ENCODE measurements at regions not wholly inside any gene's neighbourhood (a gene's known extent, or its start where the extent isn't known, plus 50 kb on each side); places are given as distances from the start of the nearest gene placed in this dataset.
A peak's percentile ranks its signal among the peaks of the same experiment; 100 is the strongest.

DNA sequence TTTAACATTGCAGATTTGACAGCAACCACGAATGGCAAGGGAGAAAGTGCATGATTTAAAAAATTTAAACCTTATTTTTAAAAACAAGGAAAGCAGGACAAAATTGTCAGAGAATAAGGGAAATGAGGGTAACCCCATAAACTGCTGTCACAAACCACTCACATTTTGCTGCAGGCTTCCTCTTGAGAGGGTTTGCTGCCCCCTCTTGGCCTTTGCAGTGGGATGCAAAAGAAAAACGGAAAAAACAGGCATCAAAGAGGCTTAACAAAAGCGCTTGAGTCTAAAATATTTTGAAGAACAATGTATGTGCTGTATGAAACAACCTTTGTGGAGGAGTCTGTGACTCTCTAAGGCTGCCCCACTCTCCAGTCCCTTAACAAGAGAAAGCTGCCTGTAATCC lies 91.6 kb downstream of the TMX3 start:
- TF ChIP-seq, protein P1, sequence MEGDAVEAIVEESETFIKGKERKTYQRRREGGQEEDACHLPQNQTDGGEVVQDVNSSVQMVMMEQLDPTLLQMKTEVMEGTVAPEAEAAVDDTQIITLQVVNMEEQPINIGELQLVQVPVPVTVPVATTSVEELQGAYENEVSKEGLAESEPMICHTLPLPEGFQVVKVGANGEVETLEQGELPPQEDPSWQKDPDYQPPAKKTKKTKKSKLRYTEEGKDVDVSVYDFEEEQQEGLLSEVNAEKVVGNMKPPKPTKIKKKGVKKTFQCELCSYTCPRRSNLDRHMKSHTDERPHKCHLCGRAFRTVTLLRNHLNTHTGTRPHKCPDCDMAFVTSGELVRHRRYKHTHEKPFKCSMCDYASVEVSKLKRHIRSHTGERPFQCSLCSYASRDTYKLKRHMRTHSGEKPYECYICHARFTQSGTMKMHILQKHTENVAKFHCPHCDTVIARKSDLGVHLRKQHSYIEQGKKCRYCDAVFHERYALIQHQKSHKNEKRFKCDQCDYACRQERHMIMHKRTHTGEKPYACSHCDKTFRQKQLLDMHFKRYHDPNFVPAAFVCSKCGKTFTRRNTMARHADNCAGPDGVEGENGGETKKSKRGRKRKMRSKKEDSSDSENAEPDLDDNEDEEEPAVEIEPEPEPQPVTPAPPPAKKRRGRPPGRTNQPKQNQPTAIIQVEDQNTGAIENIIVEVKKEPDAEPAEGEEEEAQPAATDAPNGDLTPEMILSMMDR (conservative IDR thresholded peaks at IDR 0.05; ENCODE audit: low read length), result peak; percentile 92
- DNase-seq (ENCODE audit: low read depth), result peak; percentile 82
- H3K4me3 ChIP-seq (ENCODE audit: low read length), result no peak overlapping the region

DNA sequence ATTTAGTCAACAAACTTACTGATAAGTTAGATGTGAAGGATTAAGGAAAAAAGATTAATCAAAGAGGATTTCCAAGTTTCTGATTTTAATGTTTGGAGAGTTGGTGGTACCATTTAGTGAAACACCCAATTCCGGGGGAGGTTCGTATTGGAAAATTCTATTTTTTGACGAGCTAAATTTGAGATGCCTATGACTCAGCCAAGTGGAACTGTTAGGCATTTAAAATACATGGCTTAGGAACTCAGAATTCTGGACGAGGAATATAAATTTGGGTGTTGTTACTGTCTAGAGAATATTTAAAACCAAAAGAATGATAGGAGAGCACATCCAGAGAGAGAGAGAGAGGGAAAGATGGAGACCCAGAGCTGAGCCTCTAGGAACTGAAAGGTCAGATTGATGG lies 103.6 kb downstream of the TMX3 start:
- H3K4me3 ChIP-seq (ENCODE audit: low read length), result no peak overlapping the region
- TF ChIP-seq, protein P1 (conservative IDR thresholded peaks at IDR 0.05; ENCODE audit: low read length), result no peak
- DNase-seq (ENCODE audit: low read depth), result no peak

DNA sequence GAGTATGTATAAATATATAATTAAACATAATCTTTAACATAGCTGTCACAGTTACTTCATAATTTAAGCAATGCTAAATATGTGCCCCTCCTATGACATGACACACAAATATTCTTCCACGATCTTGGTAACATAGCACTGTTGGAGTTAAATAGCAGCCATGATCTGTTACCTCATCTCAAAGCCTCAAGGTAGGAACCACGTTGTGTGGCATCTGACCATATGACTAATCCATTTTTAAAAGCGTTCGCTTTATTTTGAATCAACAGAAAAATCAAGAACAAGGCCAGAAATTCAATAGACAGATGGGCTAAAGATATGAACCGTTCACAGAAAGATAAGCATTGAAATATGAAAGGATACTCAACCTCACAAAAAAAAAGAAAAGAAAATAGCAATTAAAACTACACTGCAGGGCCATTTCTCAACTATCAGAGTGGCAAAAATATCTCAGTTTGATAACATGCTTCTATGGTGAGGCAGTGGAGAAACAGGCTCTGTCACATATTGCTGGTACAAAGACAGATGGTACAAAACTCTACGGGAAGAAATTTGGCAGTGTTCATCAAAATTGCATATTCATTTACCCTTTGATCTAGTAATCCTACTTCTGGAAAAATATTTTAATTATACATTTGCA lies 105.9 kb downstream of the TMX3 start:
- TF ChIP-seq, protein P1 (conservative IDR thresholded peaks at IDR 0.05; ENCODE audit: low read length), result no peak
- DNase-seq (ENCODE audit: low read depth), result no peak
- no peak overlapping the region for H3K4me3 ChIP-seq (ENCODE audit: low read length)

DNA sequence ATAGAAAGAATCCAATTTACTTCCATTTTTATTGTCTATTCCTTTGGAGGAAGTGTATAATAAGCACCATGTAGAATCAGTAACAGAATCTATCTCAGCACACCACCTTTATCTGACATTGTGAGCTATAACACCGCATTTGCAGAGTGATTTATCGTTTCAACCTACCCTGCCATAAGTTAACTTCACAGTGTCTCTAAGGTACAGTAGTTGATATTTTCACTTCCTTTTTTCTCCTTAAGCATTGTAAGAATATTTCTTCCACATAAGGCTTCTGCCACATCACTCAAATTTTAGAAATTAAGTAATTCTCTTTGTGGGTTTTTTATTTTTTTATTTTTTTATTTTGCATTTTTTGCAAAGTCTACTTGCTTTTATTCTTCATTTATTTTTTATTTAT lies 107.1 kb downstream of the TMX3 start:
- no peak overlapping the region for H3K4me3 ChIP-seq (ENCODE audit: low read length)
- no peak for DNase-seq (ENCODE audit: low read depth)
- TF ChIP-seq, protein P1 (conservative IDR thresholded peaks at IDR 0.05; ENCODE audit: low read length), result no peak

DNA sequence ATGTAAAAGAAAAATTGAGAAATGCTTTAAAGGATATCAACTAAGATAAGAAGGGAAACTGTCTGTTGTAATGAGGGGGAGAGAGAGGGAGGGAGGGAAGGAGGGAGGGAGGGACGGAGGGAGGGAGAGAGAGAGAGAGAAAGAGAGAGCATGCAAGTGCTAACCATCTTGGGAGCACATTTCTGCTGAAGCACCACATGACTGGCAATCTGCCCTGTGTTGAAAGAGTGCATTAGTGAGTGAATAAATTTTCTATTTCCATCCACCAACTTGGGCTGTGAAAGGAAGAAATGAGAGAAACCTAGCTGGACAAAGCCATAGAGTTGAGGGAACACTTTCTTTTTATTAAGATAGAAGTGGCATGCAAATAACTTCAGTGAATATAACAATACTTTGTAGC lies 110.7 kb downstream of the TMX3 start:
- DNase-seq (ENCODE audit: low read depth), result peak; percentile 75
- TF ChIP-seq, protein P1 (conservative IDR thresholded peaks at IDR 0.05; ENCODE audit: low read length), result no peak

DNA sequence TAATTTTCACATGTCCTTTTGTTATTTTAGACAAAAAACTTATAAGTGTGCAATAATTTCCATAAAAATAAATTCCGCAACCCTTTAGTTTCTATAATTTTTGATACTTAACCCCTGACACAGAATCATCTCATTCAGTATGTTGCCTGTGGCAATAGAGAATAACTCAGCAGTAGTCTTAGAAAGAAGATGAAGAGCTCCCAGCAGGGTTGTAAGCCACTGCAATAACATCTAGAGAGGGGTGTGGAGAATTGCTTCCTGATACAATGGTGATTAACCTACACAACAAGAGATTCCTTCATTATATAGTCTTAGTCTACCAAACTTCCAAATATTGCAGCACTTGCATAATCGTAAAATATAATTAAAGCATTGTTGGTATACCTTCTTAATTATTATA lies 118.9 kb downstream of the TMX3 start:
- TF ChIP-seq, protein P1 (conservative IDR thresholded peaks at IDR 0.05; ENCODE audit: low read length), result no peak

More for the DNA sequence above, 110.7 kb downstream of the TMX3 start:
- H3K4me3 ChIP-seq (ENCODE audit: low read length), result no peak overlapping the region

DNA sequence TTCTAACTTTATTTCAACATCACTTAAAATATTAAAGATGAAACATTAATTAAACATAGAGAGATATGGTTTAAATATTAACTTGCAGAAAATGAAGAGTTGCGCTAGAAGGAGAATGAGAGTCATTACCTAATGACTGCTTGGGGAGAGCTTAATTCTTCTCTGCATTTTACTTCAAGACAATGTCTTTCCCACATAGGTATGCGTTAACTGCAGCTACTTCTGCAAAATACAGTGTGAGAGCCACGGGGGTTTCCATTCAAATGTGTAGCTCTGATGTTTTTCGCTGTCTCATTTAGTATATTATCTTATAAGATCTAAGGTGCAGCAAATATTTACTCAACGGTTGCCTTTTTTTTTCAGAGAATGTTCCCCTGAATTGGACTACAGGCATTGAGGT lies 126.7 kb downstream of the TMX3 start:
- TF ChIP-seq, protein P1 (conservative IDR thresholded peaks at IDR 0.05; ENCODE audit: low read length), result no peak
- H3K4me3 ChIP-seq (ENCODE audit: low read length), result no peak overlapping the region
- DNase-seq (ENCODE audit: low read depth), result no peak

More for the DNA sequence above, 118.9 kb downstream of the TMX3 start:
- H3K4me3 ChIP-seq (ENCODE audit: low read length), result no peak overlapping the region
- DNase-seq (ENCODE audit: low read depth), result no peak
